ENCODE measurements at regions not wholly inside any gene's neighbourhood (a gene's known extent, or its start where the extent isn't known, plus 50 kb on each side); places are given as distances from the start of the nearest gene placed in this dataset.

DNA sequence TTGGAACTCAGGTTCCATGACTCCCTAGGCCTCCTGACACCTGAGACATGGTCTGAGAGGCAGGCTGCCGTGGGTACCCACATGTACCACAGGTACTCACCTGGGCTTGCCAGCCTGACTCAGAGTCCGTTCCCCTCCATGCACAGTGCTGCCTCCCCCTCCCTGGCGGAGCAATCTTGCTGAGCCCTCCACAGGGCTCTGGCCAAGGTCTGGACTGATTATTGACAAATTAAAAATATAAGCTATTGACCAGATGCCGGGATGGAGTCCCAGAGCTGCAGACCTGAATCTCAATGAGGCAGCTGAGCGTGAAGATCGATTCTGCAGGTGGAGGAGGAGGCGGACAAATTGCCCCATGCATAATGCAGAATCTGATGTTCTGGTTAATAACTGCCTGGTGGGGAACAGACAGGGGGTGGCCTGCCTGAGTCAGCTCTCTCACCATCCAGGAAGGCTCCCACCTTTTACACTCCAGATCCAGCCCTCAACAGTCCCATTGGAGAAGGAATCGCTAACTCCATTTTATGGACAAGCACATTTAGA lies 422.7 kb downstream of the MIAT start:
- ATAC-seq (no peak), DNase-seq (ENCODE audit: low spot score in 2 of 2) (no peak)
- no peaks in the 10 kb centered on the region for H3K4me1 Mint-ChIP-seq
- H3K27ac Mint-ChIP-seq: no peak overlapping the region
- H3K9me3 Mint-ChIP-seq: no peaks in the 10 kb centered on the region
- no peak overlapping the region for H3K4me3 Mint-ChIP-seq
- H3K36me3 Mint-ChIP-seq: no peaks in the 10 kb centered on the region

DNA sequence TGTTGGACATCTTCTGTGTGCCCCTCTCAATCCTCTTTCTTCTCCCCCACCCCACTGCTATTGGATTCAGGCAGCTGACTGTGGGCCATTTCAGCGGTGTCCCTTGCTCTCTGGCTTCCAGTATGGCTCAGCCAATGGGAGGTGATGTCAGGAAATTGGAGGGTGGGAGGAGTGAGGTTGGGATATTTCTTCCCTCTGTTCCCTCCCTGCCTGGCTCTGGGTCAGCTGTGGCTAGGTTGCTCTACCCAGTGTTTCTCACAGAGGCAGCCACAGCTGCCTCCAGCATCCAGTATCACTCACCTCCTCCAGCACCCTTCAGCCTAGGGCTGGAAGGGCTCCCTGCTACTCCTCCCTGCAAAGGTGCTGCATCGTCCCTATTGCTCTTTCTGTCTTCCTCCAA lies 423.5 kb downstream of the MIAT start:
- Mint-ChIP-seq H3K4me3 (no peak overlapping the region), H3K4me1 (no peaks in the 10 kb centered on the region), H3K27ac (no peak overlapping the region), H3K9me3 (no peaks in the 10 kb centered on the region), H3K36me3 (no peaks in the 10 kb centered on the region)
- ATAC-seq: no peak
- no peak for DNase-seq (ENCODE audit: low spot score in 2 of 2)

DNA sequence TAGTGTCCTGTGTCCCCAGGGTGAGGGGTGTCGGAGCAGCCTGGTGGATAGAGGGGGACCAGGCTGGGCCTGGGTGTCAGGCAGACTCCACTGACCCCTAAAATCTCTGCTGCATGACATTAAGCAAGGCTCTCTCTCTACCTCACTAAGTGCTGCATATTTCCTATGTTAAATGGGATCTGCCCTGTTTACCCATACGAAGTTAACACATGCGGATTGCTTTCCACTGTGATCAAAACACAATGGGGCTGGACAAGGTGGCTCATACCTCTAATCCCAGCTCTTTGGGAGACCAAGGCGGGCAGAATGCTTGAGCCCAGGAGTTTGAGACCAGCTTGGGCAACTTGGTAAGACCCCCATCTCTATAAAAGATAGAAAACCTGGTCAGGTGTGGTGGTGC lies 426.2 kb downstream of the MIAT start:
- no peak overlapping the region for H3K27ac Mint-ChIP-seq
- no peak overlapping the region for H3K4me3 Mint-ChIP-seq
- H3K36me3 Mint-ChIP-seq: no peaks in the 10 kb centered on the region
- H3K4me1 Mint-ChIP-seq: no peaks in the 10 kb centered on the region
- DNase-seq (ENCODE audit: low spot score in 2 of 2) (no peak), ATAC-seq (no peak)
- H3K9me3 Mint-ChIP-seq: peaks cover 3% of the 10 kb centered on the region

DNA sequence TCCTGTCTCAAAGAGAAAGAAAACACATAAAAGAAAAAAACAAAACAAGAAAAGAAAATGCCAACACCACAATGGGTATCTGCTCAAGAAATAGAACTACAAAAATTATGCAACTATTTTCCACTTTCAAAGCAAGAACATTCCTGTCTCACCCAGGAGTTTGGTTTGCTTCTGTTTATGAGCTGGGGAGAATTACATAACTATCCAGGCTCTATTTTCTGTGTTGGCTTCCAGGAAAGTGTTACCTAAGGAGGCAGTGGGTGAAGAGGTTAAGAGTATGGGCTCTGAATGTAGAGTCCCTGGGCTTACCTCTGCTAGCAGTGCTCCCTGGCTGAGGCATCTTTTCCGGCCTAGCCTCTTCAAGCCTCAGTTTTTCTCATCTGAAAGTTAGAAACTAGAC lies 426.7 kb downstream of the MIAT start:
- Mint-ChIP-seq H3K36me3 (no peaks in the 10 kb centered on the region), H3K4me3 (no peak overlapping the region), H3K4me1 (no peaks in the 10 kb centered on the region), H3K9me3 (peaks cover 3% of the 10 kb centered on the region), H3K27ac (no peak overlapping the region)
- DNase-seq (ENCODE audit: low spot score in 2 of 2) (no peak), ATAC-seq (no peak)

DNA sequence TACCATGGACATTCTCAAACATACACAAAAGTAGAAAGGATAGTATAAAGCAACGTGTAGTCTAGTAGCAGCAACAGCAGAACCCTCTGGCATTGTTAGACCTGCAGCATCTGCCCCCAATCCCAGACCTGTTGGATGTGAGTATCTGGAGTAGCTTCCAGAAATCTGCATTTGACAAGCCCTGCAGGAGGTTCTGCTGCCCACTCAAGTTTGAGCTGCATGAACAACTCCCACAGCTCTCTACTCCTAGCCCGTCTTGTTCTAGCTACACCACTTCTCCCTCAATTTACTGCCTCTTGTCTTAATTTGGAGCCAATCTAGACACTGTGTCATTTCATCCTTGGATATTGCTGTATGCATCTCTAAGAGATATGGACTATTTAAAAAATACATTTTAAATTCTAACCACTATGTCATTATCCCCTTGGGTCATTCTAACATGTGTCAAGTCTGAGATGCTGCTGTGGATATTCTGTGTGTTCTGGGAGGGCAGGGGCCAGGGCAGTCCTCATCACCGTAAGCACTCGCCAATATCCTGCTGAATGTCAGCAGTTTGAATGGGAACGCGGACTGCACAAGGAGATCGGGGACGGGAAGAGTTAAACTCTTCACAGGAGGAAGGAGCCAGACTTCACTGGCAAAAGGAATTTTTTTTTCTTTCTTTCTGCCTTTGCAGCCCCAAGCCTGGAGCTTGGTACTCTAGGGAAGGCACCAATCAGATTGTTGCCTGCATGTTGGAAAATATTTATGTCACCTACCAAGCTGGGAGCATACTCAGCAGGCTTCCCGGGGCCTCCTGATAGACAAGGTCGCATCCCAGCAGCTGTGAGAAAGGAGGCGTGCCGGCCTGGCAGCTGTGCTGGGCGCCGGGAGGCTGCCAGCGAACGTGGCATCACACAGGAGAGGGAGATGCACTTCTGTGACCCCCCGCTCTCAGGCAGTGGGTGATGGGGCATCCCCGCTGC lies 429.0 kb downstream of the MIAT start:
- no peak for DNase-seq (ENCODE audit: low spot score in 2 of 2)
- peaks cover 3% of the 10 kb centered on the region for H3K9me3 Mint-ChIP-seq
- H3K36me3 Mint-ChIP-seq: no peaks in the 10 kb centered on the region
- H3K4me3 Mint-ChIP-seq: no peak overlapping the region
- no peak for ATAC-seq
- H3K4me1 Mint-ChIP-seq: no peaks in the 10 kb centered on the region
- H3K27ac Mint-ChIP-seq: no peak overlapping the region

DNA sequence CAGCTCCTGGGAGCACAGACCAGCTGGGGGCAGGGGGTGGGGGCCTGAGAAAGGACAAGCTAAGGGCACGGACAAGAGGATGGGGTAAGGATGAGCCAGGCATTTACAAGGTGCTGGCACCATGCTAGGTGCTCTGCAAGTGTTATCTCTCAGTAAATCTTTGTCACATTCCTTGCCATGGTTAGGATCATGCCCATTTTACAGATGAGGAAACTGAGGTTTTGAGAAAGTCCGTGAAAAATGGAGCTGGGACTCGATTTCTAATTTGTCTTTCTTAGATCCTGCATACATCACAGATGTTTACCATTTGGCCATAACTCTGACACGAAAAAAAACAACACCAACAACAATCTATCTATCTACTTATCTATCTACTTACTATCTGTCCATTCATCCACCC lies 429.7 kb downstream of the MIAT start:
- peaks cover 3% of the 10 kb centered on the region for H3K9me3 Mint-ChIP-seq

DNA sequence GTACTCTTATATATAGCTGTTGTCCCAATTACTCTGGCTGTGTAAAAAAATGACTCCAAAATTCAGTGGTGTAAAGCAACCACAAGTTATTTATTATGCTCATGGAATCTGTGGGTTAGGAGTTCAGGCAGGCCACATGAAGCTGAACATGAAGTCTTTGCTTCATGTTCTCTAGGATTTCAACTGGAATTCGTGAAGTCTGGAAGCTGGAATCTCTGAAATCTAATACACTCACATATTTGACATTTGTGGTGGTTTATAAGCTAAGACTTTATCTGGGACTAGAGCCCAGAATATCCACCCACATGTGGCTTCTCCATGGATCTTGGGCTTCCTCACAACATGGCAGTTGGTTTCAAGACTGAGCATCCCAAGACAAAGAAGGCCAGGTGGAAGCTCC lies 430.6 kb downstream of the MIAT start:
- peaks cover 3% of the 10 kb centered on the region for H3K9me3 Mint-ChIP-seq
- no peaks in the 10 kb centered on the region for H3K4me1 Mint-ChIP-seq
- DNase-seq (ENCODE audit: low spot score in 2 of 2) (no peak), ATAC-seq (no peak)
- no peak overlapping the region for H3K27ac Mint-ChIP-seq
- H3K4me3 Mint-ChIP-seq: no peak overlapping the region
- H3K36me3 Mint-ChIP-seq: no peaks in the 10 kb centered on the region

More for the DNA sequence above, 429.7 kb downstream of the MIAT start:
- Mint-ChIP-seq H3K27ac (no peak overlapping the region), H3K36me3 (no peaks in the 10 kb centered on the region), H3K4me1 (no peaks in the 10 kb centered on the region), H3K4me3 (no peak overlapping the region)
- ATAC-seq (no peak), DNase-seq (ENCODE audit: low spot score in 2 of 2) (no peak)

DNA sequence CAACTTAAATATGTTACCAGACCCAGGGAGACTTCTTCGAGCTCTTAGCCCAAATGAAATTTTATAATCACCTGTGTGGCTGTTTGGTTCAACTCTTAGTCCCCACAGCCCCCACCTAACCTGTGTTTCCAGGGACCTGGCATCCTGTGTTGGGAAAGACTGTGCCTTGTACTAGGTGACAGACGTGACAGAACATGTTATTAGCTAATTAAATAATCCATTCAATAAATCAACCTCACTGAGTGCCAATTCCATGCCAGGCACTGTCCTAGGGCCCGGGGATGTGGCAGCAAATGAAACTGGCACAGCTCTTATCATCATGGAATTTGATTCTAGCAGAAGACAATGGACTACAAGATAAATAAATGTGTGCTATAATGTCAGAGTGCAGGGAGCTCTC lies 431.9 kb downstream of the MIAT start:
- Mint-ChIP-seq H3K4me1 (no peaks in the 10 kb centered on the region), H3K4me3 (no peak overlapping the region), H3K27ac (no peak overlapping the region), H3K36me3 (no peaks in the 10 kb centered on the region), H3K9me3 (peaks cover 3% of the 10 kb centered on the region)
- no peak for DNase-seq (ENCODE audit: low spot score in 2 of 2)
- no peak for ATAC-seq

DNA sequence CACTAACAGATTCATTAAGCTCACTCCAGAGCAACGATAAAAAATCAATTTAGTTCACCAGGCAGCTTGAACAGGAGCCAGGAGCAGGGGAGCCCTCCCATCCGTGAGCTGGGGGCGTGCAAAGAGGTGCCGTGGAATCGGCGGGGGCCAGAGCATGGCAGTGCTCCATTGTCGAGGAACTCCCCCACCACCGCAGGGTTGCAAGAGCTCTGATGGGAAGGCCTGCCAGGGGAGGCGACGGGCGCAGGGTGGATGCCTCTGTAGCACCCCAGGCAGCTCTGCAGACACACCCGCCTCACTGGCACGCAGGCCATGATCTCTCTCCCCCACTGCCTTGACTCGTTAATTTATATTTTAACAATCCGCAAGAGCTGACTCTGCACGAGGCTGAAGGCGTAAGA lies 433.2 kb downstream of the MIAT start:
- Mint-ChIP-seq H3K27ac (no peak overlapping the region), H3K9me3 (peaks cover 3% of the 10 kb centered on the region), H3K4me1 (no peaks in the 10 kb centered on the region), H3K4me3 (no peak overlapping the region), H3K36me3 (no peaks in the 10 kb centered on the region)
- ATAC-seq: no peak
- no peak for DNase-seq (ENCODE audit: low spot score in 2 of 2)

DNA sequence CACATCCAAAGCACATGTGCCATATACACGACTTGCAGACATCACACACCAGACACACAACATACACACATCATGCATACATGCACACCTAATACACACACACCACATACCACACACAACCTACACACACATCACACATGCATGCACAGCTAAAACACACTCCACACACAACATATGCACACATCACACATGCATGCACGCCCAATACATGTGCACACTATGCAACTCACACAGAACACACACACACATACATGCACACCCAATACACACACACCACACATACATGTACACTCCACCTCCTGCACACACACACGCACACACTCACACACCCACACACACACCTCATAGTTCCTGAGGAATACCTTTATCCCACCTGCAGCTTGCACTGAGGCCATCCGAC lies 436.0 kb downstream of the MIAT start:
- no peak for DNase-seq (ENCODE audit: low spot score in 2 of 2)
- H3K9me3 Mint-ChIP-seq: no peaks in the 10 kb centered on the region
- H3K4me3 Mint-ChIP-seq: no peak overlapping the region
- H3K36me3 Mint-ChIP-seq: no peaks in the 10 kb centered on the region
- no peak overlapping the region for H3K27ac Mint-ChIP-seq
- no peak for ATAC-seq
- H3K4me1 Mint-ChIP-seq: no peaks in the 10 kb centered on the region

DNA sequence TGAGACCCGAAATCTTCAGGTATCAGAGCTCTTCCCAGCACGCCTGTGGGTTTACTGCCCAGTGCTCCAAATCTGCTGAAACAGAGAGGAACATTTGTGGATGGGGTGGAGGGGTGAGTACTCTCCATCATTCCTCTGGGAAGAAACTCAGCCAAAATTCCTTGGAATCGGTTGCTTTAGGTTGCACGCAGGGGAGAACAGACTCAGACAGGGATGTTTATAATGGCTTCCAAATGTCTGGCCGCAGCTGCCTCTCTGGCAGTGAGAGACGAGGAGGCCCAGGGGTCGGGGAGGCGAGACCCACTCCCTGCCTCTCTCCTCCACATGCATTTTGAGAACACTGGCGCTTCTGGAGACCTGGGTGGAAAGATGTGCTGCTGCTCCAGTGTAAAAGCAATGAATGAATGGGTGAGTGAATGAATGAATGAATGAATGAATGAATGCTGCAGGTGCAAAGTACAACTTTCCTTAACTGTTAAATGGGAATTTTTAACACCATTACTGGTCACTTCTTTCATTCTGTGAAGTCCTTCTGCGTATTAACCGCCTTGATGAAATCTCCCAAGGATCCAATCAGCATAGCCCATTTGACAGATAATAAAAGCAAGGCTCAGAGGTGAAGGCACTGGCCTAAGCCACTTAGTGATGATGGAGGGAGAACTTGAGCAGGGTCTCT lies 437.4 kb downstream of the MIAT start:
- H3K4me3 Mint-ChIP-seq: no peak overlapping the region
- H3K4me1 Mint-ChIP-seq: no peaks in the 10 kb centered on the region
- DNase-seq (ENCODE audit: low spot score in 2 of 2): no peak
- H3K27ac Mint-ChIP-seq: no peak overlapping the region
- ATAC-seq: no peak
- no peaks in the 10 kb centered on the region for H3K9me3 Mint-ChIP-seq
- H3K36me3 Mint-ChIP-seq: no peaks in the 10 kb centered on the region

DNA sequence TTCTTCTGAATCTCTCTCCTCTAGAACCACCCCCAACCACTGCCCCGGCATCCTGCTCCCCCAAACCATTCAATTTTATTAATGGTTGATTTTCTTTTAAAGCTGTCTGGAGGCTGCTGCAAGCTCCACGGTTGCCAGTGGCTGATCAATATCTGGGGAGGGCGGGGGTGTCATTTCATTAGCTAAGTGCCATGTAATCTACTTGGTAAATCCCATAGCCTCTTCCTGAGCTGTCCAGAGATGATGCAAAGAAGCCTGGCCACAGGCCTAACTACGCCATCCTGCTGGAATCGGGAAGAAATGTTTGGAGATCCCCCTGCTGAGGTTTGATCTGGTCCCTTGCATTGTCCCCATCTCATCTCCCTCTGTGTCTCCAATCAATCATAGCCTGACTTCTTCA lies 440.1 kb downstream of the MIAT start:
- DNase-seq (ENCODE audit: low spot score in 2 of 2): no peak
- no peaks in the 10 kb centered on the region for H3K4me1 Mint-ChIP-seq
- no peak for ATAC-seq
- no peaks in the 10 kb centered on the region for H3K9me3 Mint-ChIP-seq
- no peaks in the 10 kb centered on the region for H3K36me3 Mint-ChIP-seq
- no peak overlapping the region for H3K27ac Mint-ChIP-seq
- H3K4me3 Mint-ChIP-seq: no peak overlapping the region

DNA sequence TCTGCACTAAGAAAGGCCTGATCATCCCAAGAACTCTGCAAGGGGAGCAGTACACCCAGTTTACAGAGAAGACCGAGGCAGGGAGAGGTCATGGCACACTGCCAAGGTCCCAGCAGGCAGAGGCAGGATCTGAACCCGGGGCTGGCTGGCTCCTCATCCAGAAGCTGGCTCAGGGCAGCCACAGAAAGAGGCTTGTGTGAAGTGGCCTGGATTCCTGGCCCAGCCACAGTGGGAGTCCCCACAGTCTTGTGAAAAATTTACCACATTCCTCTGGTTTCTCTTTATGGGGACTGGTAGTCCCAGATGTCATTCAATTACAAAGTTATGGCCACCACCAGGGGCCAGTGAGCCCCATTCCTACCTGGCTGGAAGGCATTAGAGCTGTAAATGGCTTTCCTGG lies 440.5 kb downstream of the MIAT start:
- no peak for ATAC-seq
- no peak for DNase-seq (ENCODE audit: low spot score in 2 of 2)
- Mint-ChIP-seq H3K27ac (no peak overlapping the region), H3K4me3 (no peak overlapping the region), H3K9me3 (no peaks in the 10 kb centered on the region), H3K4me1 (no peaks in the 10 kb centered on the region), H3K36me3 (no peaks in the 10 kb centered on the region)

DNA sequence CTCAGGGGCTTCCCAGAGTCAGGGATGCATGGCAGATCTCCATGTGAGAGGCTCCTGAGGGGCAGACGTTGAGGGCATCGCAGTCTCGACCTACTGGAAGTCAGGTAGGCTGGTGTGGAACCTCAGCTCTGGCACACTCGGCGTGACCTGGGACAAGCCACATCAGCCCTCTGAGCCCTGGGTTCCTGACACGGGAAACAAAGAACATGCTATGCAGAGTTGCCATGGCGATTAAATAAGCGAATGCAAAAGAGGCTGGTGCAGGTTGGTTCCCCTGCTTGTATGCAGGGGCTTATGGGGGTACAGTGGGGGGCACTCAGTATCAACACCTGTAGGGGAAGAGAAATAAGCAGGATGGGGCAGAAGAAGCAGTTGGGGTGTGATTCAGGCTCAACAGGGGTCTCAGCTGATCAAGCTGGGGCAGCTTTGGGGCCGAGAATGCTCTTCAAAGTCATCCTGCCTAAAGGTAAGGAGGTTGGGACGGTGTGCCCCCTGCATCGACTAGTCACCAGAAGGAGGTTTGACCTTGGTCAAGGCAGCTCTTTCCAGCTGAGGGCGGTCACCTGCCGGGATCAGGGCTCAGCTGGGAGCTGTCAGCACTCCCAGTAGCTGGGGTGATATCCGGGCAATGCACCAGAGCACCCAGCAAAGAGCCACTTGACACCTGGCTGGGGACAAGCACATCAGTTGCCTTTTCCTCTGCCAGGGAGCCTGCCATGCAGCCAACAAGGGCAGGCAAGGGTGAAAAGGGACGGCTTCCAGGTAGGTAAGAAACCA lies 442.7 kb downstream of the MIAT start:
- H3K4me3 Mint-ChIP-seq: no peak overlapping the region
- H3K27ac Mint-ChIP-seq: no peak overlapping the region
- DNase-seq (ENCODE audit: low spot score in 2 of 2) (no peak), ATAC-seq (no peak)
- H3K36me3 Mint-ChIP-seq: no peaks in the 10 kb centered on the region
- no peaks in the 10 kb centered on the region for H3K9me3 Mint-ChIP-seq
- H3K4me1 Mint-ChIP-seq: no peaks in the 10 kb centered on the region

DNA sequence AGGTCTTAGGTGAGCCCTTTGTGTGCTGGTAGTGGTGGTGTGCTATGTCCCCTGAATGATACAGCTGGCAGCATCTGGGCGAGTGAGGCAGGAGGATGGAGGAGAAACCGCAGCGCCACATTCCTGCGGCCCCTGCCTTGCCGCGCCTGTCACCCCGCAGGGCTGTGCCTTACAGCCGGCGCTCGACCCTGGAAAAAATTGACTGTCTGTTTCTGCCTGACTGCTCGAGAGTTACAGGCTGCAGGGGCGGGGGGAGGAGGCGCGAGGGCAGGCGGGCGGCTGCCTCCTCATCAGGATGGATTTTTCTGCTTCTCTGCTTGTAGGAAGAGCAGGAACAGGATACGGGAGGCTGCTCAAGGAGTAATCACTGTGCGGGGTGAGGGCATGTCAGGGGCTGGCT lies 443.4 kb downstream of the MIAT start:
- no peak for ATAC-seq
- H3K9me3 Mint-ChIP-seq: no peaks in the 10 kb centered on the region
- H3K27ac Mint-ChIP-seq: no peak overlapping the region
- H3K4me1 Mint-ChIP-seq: no peaks in the 10 kb centered on the region
- no peaks in the 10 kb centered on the region for H3K36me3 Mint-ChIP-seq
- no peak for DNase-seq (ENCODE audit: low spot score in 2 of 2)
- H3K4me3 Mint-ChIP-seq: no peak overlapping the region
